HEK293 (cell line): ENCODE measurements at regions not wholly inside any gene's neighbourhood (a gene's known extent, or its start where the extent isn't known, plus 50 kb on each side); places are given as distances from the start of the nearest gene placed in this dataset.

Experiments used
- CTCF ChIA-PET: fragments of 350-600 bp; formaldehyde crosslinking; extraction: SDS; loops from one replicate; lab custom pipeline; 2021; ENCODE audit warnings: antibody characterized with exemption; lab: Yijun Ruan, JAX
- POLR2A ChIA-PET: fragments of 300-600 bp; formaldehyde crosslinking; extraction: SDS; loops from one replicate; lab custom pipeline; 2020; ENCODE audit warnings: antibody characterized with exemption, inconsistent platforms; lab: Yijun Ruan, JAX
- H3K27ac ChIP-seq: fragments of 200-500 bp; sonication (Bioruptor generic); 2 replicates; pipeline ENCODE4 v1.5.1; 2014; ENCODE audit warnings: low read depth, low read length, control low read depth, inconsistent platforms; ENCODE audit errors: extremely low read depth
- H3K36me3 ChIP-seq, 2 experiments: fragments of 200-500 bp in 1 of 2; sonication (Bioruptor generic) in 1 of 2; 1 replicate in 1 of 2; 2 replicates in 1 of 2; pipeline ENCODE4 v1.5.1; 2014 to 2017; ENCODE audit warnings: inconsistent platforms in 2 of 2, low read length in 2 of 2; ENCODE audit not compliant: control insufficient read depth in 2 of 2, insufficient read depth in 1 of 2
- H3K4me1 ChIP-seq: fragments of 200-500 bp; sonication (Bioruptor generic); 2 replicates; pipeline ENCODE4 v1.5.1; 2014; ENCODE audit warnings: mild to moderate bottlenecking, low read length, inconsistent platforms; ENCODE audit not compliant: control insufficient read depth, insufficient read depth
- H3K4me3 ChIP-seq: 2 replicates; pipeline ENCODE4 v1.5.1; 2011; ENCODE audit warnings: low read depth, mild to moderate bottlenecking, control low read depth, low read length, moderate library complexity
- H3K9me3 ChIP-seq: fragments of 200-500 bp; sonication (Bioruptor generic); 2 replicates; pipeline ENCODE4 v1.5.1; 2014; ENCODE audit warnings: low read depth, low read length, inconsistent platforms; ENCODE audit not compliant: control insufficient read depth, insufficient read depth
- ELK4 ChIP-seq: IDR thresholded peaks from 2 replicates; pipeline ENCODE4 v1.6.1; 2011; ENCODE audit warnings: mild to moderate bottlenecking, low read depth, low read length, borderline replicate concordance
- KLF16 ChIP-seq: fragments of 450-650 bp; formaldehyde crosslinking; IDR thresholded peaks from 2 replicates; pipeline ENCODE4 v1.5.1; 2017; ENCODE audit warnings: missing biosample characterization, missing genetic modification characterization
- PBX3 ChIP-seq: sonication (generic); formaldehyde crosslinking; IDR thresholded peaks from 2 replicates; pipeline ENCODE4 v1.8.1; 2022; ENCODE audit warnings: mild to moderate bottlenecking, moderate library complexity, missing genetic modification reagents
- PRDM2 ChIP-seq: fragments of 450-650 bp; formaldehyde crosslinking; IDR thresholded peaks from 2 replicates; pipeline ENCODE4 v1.5.1; 2016; ENCODE audit warnings: missing biosample characterization, missing genetic modification characterization, borderline replicate concordance
- SP7 ChIP-seq: fragments of 450-650 bp; formaldehyde crosslinking; IDR thresholded peaks from 2 replicates; pipeline ENCODE4 v1.5.1; 2016; ENCODE audit warnings: missing biosample characterization, missing genetic modification characterization
- YY1 ChIP-seq: fragments of 450-650 bp; formaldehyde crosslinking; IDR thresholded peaks from 2 replicates; pipeline ENCODE4 v1.5.1; 2018; ENCODE audit warnings: missing biosample characterization, missing genetic modification characterization
- ZFHX2 ChIP-seq: fragments of 450-650 bp; formaldehyde crosslinking; conservative IDR thresholded peaks from 2 replicates; pipeline ENCODE4 v1.5.1; 2016; ENCODE audit warnings: missing biosample characterization, missing genetic modification characterization
- ZNF121 ChIP-seq: fragments of 450-650 bp; formaldehyde crosslinking; IDR thresholded peaks from 2 replicates; pipeline ENCODE4 v1.5.1; 2016; ENCODE audit warnings: missing biosample characterization, missing genetic modification characterization
- ZNF157 ChIP-seq: fragments of 450-650 bp; formaldehyde crosslinking; IDR thresholded peaks from 2 replicates; pipeline ENCODE4 v1.5.1; 2016; ENCODE audit warnings: missing biosample characterization, missing genetic modification characterization
- ZNF169 ChIP-seq: fragments of 450-650 bp; formaldehyde crosslinking; IDR thresholded peaks from 2 replicates; pipeline ENCODE4 v1.5.1; 2016; ENCODE audit warnings: missing biosample characterization, missing genetic modification characterization
- ZNF248 ChIP-seq: fragments of 450-650 bp; formaldehyde crosslinking; IDR thresholded peaks from 2 replicates; pipeline ENCODE4 v1.5.1; 2017; ENCODE audit warnings: missing biosample characterization, missing genetic modification characterization
- ZNF302 ChIP-seq: fragments of 450-650 bp; formaldehyde crosslinking; IDR thresholded peaks from 2 replicates; pipeline ENCODE4 v1.5.1; 2016; ENCODE audit warnings: missing biosample characterization, missing genetic modification characterization, low read depth
- ZNF311 ChIP-seq: fragments of 450-650 bp; formaldehyde crosslinking; IDR thresholded peaks from 2 replicates; pipeline ENCODE4 v1.5.1; 2017; ENCODE audit warnings: missing biosample characterization, missing genetic modification characterization, borderline replicate concordance
- ZNF341 ChIP-seq: fragments of 450-650 bp; formaldehyde crosslinking; IDR thresholded peaks from 2 replicates; pipeline ENCODE4; 2016; ENCODE audit warnings: low read depth, missing biosample characterization, missing genetic modification characterization
- ZNF391 ChIP-seq: fragments of 450-650 bp; formaldehyde crosslinking; IDR thresholded peaks from 2 replicates; pipeline ENCODE4 v1.5.1; 2016; ENCODE audit warnings: low read depth, missing biosample characterization, missing genetic modification characterization, borderline replicate concordance
- ZNF404 ChIP-seq: fragments of 450-650 bp; formaldehyde crosslinking; IDR thresholded peaks from 2 replicates; pipeline ENCODE4 v1.5.1; 2017; ENCODE audit warnings: missing biosample characterization, missing genetic modification characterization
- ZNF433 ChIP-seq: fragments of 450-650 bp; formaldehyde crosslinking; IDR thresholded peaks from 2 replicates; pipeline ENCODE4 v1.5.1; 2016; ENCODE audit warnings: missing biosample characterization, missing genetic modification characterization, low read depth
- ZNF473 ChIP-seq: fragments of 450-650 bp; formaldehyde crosslinking; IDR thresholded peaks from 2 replicates; pipeline ENCODE4 v1.5.1; 2017; ENCODE audit warnings: missing biosample characterization, missing genetic modification characterization
- ZNF701 ChIP-seq: fragments of 450-650 bp; formaldehyde crosslinking; IDR thresholded peaks from 2 replicates; pipeline ENCODE4 v1.5.1; 2016; ENCODE audit warnings: missing biosample characterization, missing genetic modification characterization
- ZNF747 ChIP-seq: fragments of 450-650 bp; formaldehyde crosslinking; IDR thresholded peaks from 2 replicates; pipeline ENCODE4 v1.5.1; 2016; ENCODE audit warnings: missing biosample characterization, missing genetic modification characterization
- ZNF768 ChIP-seq: fragments of 450-650 bp; formaldehyde crosslinking; IDR thresholded peaks from 2 replicates; pipeline ENCODE4 v1.5.1; 2018; ENCODE audit warnings: missing biosample characterization, mild to moderate bottlenecking, missing genetic modification characterization
- ZNF843 ChIP-seq: fragments of 450-650 bp; formaldehyde crosslinking; IDR thresholded peaks from 2 replicates; pipeline ENCODE4 v1.5.1; 2016; ENCODE audit warnings: missing biosample characterization, missing genetic modification characterization
- ZSCAN16 ChIP-seq: fragments of 450-650 bp; formaldehyde crosslinking; IDR thresholded peaks from 2 replicates; pipeline ENCODE4 v1.5.1; 2016; ENCODE audit warnings: missing biosample characterization, missing genetic modification characterization
- ZSCAN5A ChIP-seq: fragments of 450-650 bp; formaldehyde crosslinking; IDR thresholded peaks from 2 replicates; pipeline ENCODE4 v1.5.1; 2016; ENCODE audit warnings: missing biosample characterization, missing genetic modification characterization
- ZXDB ChIP-seq: fragments of 450-650 bp; formaldehyde crosslinking; IDR thresholded peaks from 2 replicates; pipeline ENCODE4 v1.5.1; 2016; ENCODE audit warnings: missing biosample characterization, missing genetic modification characterization

- POLR2A ChIA-PET: no interaction called here
- CTCF ChIA-PET: no interaction called here
- Histone ChIP-seq H3K4me1 (no peaks in the 10 kb centered on the region), H3K4me3 (no peak overlapping the region), H3K9me3 (no peaks in the 10 kb centered on the region), H3K36me3 (no peaks in the 10 kb centered on the region), H3K27ac (no peak overlapping the region)
- TF ChIP-seq ZNF341 (tag by site-specific recombination) (no peak), ZNF473 (tag by site-specific recombination) (no peak), ZNF157 (tag by site-specific recombination) (no peak), ZFHX2 (tag by site-specific recombination) (no peak), ZNF311 (tag by site-specific recombination) (no peak), KLF16 (tag by site-specific recombination) (no peak), ZSCAN5A (tag by site-specific recombination) (no peak)
Observed at GRCh38 chr9:73412874-73413273, 261.2 kb downstream of the ANXA1 start.

- Histone ChIP-seq H3K27ac (no peak overlapping the region), H3K4me3 (no peak overlapping the region), H3K9me3 (no peaks in the 10 kb centered on the region), H3K4me1 (no peaks in the 10 kb centered on the region), H3K36me3 (no peaks in the 10 kb centered on the region)
- ChIA-PET CTCF (interaction anchor here (0.6 kb wide), 1 partner anchor 38 kb away, joined by 3 read pairs; no protein-coding TSS in a partner anchor), POLR2A (no interaction called here)
- TF ChIP-seq ZXDB (tag by site-specific recombination) (no peak), ZNF433 (no peak), ZNF302 (tag by site-specific recombination) (no peak), SP7 (tag by site-specific recombination) (no peak), ZNF747 (tag by site-specific recombination) (no peak), ZNF701 (tag by site-specific recombination) (no peak), ZNF169 (tag by site-specific recombination) (no peak), ZNF404 (tag by site-specific recombination) (no peak), ZNF391 (tag by site-specific recombination) (no peak), ZNF121 (no peak), PBX3 (CRISPR knock-in tag) (no peak), YY1 (no peak), ZNF843 (tag by site-specific recombination) (no peak)
Observed at GRCh38 chr9:73423891-73424290, 272.2 kb downstream of the ANXA1 start.

- Histone ChIP-seq H3K4me1 (no peaks in the 10 kb centered on the region), H3K36me3 (no peaks in the 10 kb centered on the region), H3K27ac (no peak overlapping the region), H3K9me3 (no peaks in the 10 kb centered on the region), H3K4me3 (no peak overlapping the region)
- POLR2A ChIA-PET: no interaction called here
- CTCF ChIA-PET: interaction anchor here (0.6 kb wide), 2 partner anchors 580 to 1657 kb away, joined by 3 read pairs; no protein-coding TSS in a partner anchor
- TF ChIP-seq ZNF768 (tag by site-specific recombination) (no peak), PRDM2 (tag by site-specific recombination) (no peak), ZNF433 (no peak), ZNF248 (tag by site-specific recombination) (no peak), ZSCAN16 (tag by site-specific recombination) (no peak), ELK4 (no peak)
Observed at GRCh38 chr9:73426269-73426668, 274.6 kb downstream of the ANXA1 start.
